Colonic mucosa (tissue), 4 donors: ENCODE measurements at regions not wholly inside any gene's neighbourhood (a gene's known extent, or its start where the extent isn't known, plus 50 kb on each side); places are given as distances from the start of the nearest gene placed in this dataset.

Source experiments
- DNase-seq: peaks from one replicate; pipeline ENCODE4 v3.0.0-alpha.2; 2020
- H3K27ac ChIP-seq: fragments of 200-600 bp; one replicate; pipeline ENCODE4 v1.8.0; 2021
- H3K27me3 ChIP-seq: fragments of 200-600 bp; one replicate; pipeline ENCODE4 v1.8.0; 2021
- H3K36me3 ChIP-seq: fragments of 200-600 bp; one replicate; pipeline ENCODE4 v1.8.0; 2021
- H3K4me1 ChIP-seq: fragments of 200-600 bp; one replicate; pipeline ENCODE4 v1.8.0; 2021; ENCODE audit warnings: mild to moderate bottlenecking
- H3K4me3 ChIP-seq: fragments of 200-600 bp; one replicate; pipeline ENCODE4 v1.8.0; 2021
- H3K9ac ChIP-seq, 2 donors: one replicate each; pipeline ENCODE4 v1.7.0; 2013; ENCODE audit warnings: control low read depth in 2 of 2, low read depth in 2 of 2, low read length in 2 of 2
- H3K9me3 ChIP-seq: fragments of 200-600 bp; one replicate; pipeline ENCODE4 v1.8.0; 2021
- intact Hi-C: fragments of 100-400 bp; cut with DNase I; formaldehyde crosslinking; loops from one replicate; pipeline ENCODE4 v1.14.1; 2022
- TF ChIP-seq, protein P1 (sequence below): fragments of 200-600 bp; IDR thresholded peaks from one replicate; pipeline ENCODE4 v1.8.0; 2022; ENCODE audit warnings: antibody characterized with exemption, mild to moderate bottlenecking
- donor health status: healthy.
- donor health status: DM: no; HTN: no; CAD: no.
- donor health status: DM: no; HTN: no; CAD: no.

DNA sequence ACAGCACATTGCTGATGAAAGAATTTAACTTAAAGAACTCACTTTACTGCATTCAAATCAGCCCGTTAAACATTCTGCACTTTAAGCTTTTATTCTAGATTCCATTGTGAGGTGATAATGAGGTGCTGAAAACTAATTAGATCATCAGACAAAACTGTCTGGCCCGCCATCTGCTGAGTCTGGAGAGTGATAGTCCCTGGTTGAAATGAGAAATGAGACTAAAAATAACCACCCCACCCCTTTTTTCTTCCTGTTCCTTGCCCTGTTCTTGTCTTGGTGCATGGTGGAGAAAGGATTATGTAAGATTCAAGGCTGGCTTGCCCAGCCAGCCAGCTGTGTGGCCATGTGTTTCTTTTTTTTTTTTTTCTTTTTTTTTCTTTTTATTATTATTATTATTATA, 277.0 kb upstream of the COBL start:
- no peaks in the 10 kb centered on the region for H3K9me3 ChIP-seq
- no peak for DNase-seq
- H3K4me1 ChIP-seq = peaks cover 5% of the 10 kb centered on the region
- TF ChIP-seq, protein P1, sequence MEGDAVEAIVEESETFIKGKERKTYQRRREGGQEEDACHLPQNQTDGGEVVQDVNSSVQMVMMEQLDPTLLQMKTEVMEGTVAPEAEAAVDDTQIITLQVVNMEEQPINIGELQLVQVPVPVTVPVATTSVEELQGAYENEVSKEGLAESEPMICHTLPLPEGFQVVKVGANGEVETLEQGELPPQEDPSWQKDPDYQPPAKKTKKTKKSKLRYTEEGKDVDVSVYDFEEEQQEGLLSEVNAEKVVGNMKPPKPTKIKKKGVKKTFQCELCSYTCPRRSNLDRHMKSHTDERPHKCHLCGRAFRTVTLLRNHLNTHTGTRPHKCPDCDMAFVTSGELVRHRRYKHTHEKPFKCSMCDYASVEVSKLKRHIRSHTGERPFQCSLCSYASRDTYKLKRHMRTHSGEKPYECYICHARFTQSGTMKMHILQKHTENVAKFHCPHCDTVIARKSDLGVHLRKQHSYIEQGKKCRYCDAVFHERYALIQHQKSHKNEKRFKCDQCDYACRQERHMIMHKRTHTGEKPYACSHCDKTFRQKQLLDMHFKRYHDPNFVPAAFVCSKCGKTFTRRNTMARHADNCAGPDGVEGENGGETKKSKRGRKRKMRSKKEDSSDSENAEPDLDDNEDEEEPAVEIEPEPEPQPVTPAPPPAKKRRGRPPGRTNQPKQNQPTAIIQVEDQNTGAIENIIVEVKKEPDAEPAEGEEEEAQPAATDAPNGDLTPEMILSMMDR = no peak
- H3K4me3 ChIP-seq = no peak overlapping the region
- no peaks in the 10 kb centered on the region for H3K36me3 ChIP-seq
- no peaks in the 10 kb centered on the region for H3K27me3 ChIP-seq
- H3K9ac ChIP-seq = no peak overlapping the region
- intact Hi-C loops = no loop called here
- no peak overlapping the region for H3K27ac ChIP-seq

DNA sequence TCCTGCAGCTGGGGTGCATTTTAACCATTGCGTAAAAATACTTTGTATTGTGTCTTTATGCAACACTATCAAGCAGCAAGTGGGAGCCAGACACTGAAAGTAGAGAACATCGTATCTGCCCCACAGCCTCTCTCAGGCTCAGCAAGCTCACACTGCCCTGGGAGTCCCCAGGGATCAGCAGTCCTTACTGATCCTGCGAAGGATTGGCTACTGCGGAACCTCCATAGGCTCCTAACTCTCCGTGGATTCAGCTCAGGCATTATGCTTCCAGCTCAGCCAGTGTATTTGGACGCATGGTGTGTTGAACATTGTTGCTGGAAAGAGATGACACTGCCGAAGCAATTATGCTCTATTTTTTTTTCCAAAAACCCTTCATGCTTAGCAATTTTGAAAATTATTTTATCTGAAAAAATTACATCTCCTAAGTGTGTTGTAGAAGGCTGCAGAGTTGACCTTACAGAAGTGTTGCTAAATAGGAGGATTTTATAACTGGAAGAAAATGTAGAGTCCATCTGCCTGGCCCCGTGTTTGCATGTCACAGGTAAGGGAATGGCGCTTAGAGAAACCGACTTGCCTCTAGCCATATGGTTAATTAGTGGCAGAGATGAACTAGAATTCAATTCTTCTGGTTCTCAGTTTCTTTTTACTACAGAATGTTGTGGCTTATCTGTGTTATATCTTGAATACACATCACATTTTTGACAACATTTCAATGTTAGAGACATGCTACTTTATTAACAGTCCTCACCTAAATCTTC, 276.4 kb upstream of the COBL start:
- intact Hi-C loops = no loop called here
- no peaks in the 10 kb centered on the region for H3K27me3 ChIP-seq
- no peak for DNase-seq
- no peaks in the 10 kb centered on the region for H3K36me3 ChIP-seq
- no peak overlapping the region for H3K27ac ChIP-seq
- no peak overlapping the region for H3K9ac ChIP-seq
- H3K9me3 ChIP-seq = no peaks in the 10 kb centered on the region
- no peak overlapping the region for H3K4me3 ChIP-seq
- H3K4me1 ChIP-seq = peaks cover 5% of the 10 kb centered on the region
- TF ChIP-seq, protein P1 = no peak

DNA sequence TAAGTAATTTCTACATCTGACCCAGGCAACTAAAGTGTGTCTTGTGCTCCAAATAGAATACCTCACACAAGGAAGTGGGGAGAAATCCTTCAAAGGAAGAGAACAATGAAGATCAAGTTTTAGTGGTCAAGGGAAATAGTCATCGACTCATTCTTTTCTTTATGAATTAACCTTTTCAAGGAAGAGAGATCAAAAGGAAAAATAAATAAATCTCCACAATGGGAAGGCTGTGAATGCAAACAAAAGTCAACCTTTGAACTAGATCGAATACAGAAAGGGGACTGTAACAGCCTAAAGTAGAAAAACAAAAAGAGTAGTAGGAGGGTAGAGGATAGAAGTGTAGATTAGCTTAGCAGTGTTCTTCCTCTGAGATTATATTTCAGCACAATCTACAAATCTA, 274.6 kb upstream of the COBL start:
- intact Hi-C loops = no loop called here
- Histone ChIP-seq H3K9ac (no peak overlapping the region), H3K4me3 (no peak overlapping the region)

DNA sequence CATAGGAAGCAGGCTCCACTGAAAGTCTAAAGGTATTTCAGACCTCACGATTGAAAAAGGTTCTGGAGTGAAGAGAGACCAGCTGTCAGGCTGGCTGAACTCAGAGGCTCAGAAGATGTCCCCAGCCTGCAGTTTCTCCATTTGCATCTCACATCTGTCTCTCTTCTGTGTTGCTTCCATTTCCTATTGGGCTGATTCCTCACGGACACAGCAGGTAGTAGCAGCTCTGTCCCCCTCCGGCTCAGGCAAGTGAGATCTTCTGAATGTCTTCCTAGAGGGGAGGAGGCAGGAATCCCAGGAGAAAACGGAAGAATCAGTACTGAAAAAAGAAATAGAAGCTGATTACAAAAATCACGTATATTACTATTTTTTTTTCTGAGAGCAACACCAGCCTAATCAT, 274.1 kb upstream of the COBL start:
- H3K4me3 ChIP-seq = no peak overlapping the region
- no peak for DNase-seq
- no peaks in the 10 kb centered on the region for H3K36me3 ChIP-seq
- intact Hi-C loops = no loop called here
- H3K27ac ChIP-seq = no peak overlapping the region
- TF ChIP-seq, protein P1 = no peak
- H3K9ac ChIP-seq = no peak overlapping the region
- H3K4me1 ChIP-seq = peaks cover 5% of the 10 kb centered on the region
- no peaks in the 10 kb centered on the region for H3K27me3 ChIP-seq
- no peaks in the 10 kb centered on the region for H3K9me3 ChIP-seq

More for the DNA sequence above, 274.6 kb upstream of the COBL start:
- no peaks in the 10 kb centered on the region for H3K9me3 ChIP-seq
- no peak overlapping the region for H3K27ac ChIP-seq
- TF ChIP-seq, protein P1 = no peak
- DNase-seq = no peak
- no peaks in the 10 kb centered on the region for H3K27me3 ChIP-seq
- peaks cover 5% of the 10 kb centered on the region for H3K4me1 ChIP-seq
- H3K36me3 ChIP-seq = no peaks in the 10 kb centered on the region

DNA sequence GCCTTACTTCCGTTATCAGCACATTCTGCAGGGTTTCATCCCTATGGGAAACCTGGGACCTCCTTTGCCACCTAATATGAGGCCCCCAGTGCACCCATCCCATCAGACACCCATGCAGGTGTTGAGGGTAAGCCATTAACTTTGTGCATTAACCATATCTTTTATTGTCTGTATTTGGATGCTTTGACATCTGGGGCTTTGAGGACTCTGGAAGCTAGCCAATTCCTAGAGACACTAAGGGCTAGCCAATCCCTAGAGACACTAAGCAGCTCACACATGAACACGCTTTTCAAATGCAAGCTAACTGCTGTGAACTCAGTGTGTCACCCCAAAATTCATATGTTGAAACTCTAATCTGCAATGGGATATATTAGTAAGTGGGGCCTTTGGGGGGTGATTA, 272.5 kb upstream of the COBL start:
- no peak overlapping the region for H3K4me3 ChIP-seq
- H3K9me3 ChIP-seq = no peaks in the 10 kb centered on the region
- no peaks in the 10 kb centered on the region for H3K36me3 ChIP-seq
- H3K4me1 ChIP-seq = peaks cover 5% of the 10 kb centered on the region
- H3K27me3 ChIP-seq = no peaks in the 10 kb centered on the region
- TF ChIP-seq, protein P1 = no peak
- H3K27ac ChIP-seq = no peak overlapping the region
- intact Hi-C loops = no loop called here
- no peak for DNase-seq
- H3K9ac ChIP-seq = no peak overlapping the region
